GM19397 (cell line): ENCODE measurements at regions not wholly inside any gene's neighbourhood (a gene's known extent, or its start where the extent isn't known, plus 50 kb on each side); places are given as distances from the start of the nearest gene placed in this dataset.
"Not testable (repeated sequence)": the region's sequence is repeated elsewhere in the genome, so short reads cannot be mapped to it uniquely, and the experiment has no call there.

Source experiments
- ATAC-seq: cut with Tn5 transposase; IDR thresholded peaks from one replicate; pipeline ENCODE4 v1.9.1; 2021; ENCODE audit warnings: mild to moderate bottlenecking, moderate library complexity; ENCODE audit not compliant: unreplicated experiment

DNA sequence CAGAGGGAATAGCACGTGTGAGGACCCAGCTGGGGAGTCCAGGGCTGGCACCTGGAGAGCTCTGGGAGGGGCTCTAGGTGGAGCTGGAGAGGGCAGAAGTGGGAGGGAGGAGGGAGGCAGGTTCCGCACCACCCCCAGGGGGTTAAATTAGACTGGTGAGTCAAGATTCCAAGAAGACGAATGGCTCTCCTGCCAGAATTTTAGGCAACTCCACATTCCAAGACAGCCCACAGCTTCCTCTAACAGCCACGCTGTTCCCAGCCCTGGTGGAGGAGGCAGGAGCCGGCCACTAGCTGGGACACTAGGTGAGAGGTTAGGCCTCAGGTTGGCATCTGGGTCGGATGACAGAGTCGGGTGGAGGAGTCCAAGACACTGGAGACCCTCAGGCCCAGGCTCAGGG, 60.2 kb downstream of the TFAP2C start:
- no peak for ATAC-seq

DNA sequence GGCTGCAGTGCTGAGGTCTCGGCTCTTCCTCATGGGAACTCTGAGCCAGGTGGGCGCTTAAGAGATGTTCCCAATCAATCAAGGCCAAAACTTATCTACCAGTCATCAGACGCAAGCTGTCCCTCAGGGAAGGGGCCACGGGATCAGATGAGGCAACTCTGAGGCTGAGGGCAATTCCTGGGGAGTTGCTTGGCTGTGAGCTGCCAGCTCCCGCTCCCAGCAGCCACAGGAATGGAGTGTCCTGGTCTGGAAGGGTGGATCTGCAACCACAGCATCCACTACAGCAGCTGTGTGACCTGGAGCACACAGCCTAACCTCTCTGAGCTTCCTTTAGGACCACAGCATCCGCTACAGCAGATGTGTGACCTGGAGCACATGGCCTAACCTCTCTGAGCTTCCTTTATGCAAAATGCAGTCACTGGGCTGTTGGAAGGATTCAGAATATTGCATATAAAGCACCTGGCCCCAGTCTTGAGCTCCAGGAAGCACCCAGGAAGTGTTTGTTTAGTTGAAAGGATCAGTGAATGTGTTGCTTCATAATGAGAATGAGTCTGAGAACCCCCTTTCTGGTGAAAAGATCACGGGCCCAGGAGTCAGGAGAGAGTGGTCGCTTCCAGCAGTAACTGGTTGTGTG, 60.9 kb downstream of the TFAP2C start:
- no peak for ATAC-seq

DNA sequence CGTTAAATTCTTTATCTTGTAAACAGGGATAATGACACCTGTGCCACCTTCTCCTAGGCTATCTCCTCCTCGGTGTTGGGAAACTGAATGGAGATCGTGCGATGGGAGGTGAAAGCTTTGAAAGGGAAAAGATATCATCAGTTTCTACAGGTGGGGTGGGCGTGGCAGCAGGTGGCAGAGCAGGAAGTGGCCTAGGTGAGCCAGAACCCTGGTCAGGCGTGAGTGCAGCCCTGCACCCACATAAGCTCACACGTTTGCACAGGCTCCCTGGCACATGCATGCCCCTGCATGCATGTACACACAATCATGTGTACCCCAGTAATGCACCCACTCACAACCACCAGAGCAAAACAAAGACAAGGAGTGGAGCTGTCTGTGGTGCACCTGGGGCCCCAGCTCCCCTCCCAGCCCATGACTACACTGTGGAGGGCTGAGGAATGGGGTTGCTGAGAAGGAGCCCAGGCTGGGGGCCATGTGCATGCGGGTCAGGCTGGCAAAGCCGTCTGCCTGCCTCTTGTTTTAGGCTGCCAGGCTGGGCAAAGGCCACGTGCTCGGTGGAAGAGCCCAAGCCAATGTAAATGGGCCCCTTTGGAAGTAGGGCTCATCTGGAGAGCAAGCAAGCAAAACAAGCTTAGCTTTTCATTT, 61.5 kb downstream of the TFAP2C start:
- ATAC-seq = no peak

DNA sequence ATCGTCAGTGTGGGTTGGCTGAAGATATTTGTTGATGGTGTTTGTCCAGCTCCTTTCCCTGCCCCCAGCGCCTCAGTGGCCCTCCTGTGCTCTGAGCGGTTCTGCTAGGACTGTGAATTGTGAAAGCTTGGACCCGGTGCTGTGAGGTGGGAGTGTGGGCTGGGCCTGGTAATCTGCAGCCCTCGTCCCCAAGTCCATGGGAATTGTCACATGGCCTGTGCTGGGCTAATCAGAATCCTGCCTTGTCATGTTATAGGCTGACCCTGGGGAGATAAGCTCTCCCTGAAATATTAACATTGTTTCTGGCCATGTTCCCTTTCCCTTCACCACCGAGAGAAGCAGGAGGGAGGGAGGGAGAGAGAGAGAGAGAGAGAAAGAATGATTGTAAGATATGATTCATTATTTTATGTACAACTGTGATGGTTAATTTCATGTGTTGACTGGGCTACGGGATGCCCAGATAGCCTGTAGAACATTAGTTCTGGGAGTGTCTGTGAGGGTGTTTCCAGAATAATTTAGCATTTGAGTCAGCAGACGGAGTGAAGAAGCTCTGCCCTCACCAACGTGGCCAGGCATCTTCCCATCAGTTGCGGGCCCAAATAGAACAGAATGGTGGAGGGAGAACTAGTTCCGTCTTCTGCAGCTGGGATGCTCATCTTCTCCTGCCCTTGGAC, 62.4 kb downstream of the TFAP2C start:
- no peak for ATAC-seq

DNA sequence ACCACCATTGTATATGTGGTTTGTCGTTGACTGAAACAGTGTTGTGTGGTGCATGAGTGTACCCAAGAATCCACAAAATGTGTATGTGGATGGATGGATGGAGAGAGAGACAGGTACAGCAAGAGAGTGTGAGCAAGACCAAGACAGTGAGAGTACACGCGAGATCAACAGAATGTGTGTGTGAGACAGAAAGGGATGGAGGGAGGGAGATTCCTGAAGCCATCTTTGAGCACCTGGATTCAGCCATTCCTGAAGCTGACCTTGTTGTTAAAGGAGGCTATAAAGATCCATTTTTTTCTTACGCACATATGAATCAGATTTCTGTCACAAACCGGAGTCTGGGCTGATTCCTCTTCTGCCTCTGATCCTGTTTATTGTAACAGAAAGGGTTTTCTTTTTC, 64.1 kb downstream of the TFAP2C start:
- no peak for ATAC-seq

DNA sequence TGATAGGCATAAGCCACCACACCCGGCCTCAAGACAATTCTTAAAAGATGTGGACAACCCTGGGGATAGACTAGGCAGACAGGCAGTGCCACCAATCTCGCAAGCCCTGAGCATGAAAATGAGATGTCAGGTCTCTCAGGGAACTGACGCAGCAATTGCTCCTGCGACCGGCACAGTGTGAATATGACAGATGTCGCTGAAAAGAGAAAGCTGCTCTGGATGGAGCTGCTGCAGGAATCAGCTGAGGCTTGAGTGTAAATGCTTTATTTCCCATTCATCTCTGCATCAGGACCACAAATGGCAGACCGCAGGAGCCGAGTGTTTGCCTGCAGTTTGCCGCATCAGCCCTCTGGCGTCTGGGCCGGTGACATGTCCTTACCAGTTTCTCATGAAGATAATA, 68.4 kb downstream of the TFAP2C start:
- no peak for ATAC-seq

DNA sequence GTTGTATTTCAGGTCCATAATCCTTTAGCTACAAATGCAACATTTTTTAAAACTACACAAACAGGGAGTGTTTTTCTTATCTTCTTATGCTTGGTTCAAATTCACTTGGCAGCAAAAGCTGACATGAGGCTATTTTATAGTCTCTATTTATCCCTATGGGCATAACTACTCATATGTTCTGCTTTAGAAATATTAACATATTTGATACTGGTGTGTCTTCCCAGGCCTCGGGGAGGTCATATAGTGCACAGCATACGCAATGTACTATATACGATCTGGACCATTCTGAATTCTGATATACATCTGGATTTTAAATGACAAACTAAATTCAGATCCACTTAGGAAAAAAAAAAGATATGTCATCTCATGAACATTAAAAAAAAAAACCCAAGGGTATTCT, 69.2 kb downstream of the TFAP2C start:
- ATAC-seq = no peak

DNA sequence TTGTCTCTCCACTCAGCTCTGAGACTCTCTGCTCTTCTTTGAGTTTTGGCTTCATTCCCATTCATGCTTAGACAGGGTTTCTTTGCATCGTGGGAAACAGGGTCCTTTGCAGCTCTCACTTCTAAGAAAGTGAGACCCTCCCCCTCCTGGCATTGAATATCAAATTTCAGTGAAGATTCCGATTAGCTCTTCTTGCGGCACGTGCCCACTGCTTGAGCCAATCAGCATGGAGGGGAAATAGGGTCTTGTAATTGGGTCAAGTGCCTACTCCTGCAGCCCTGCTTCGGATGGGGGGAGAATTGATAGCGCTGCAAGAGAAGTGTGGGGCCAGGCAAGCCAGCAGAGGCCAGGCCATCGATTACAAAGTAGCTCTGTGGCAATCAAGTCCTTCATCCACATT, 69.6 kb downstream of the TFAP2C start:
- ATAC-seq = no peak

DNA sequence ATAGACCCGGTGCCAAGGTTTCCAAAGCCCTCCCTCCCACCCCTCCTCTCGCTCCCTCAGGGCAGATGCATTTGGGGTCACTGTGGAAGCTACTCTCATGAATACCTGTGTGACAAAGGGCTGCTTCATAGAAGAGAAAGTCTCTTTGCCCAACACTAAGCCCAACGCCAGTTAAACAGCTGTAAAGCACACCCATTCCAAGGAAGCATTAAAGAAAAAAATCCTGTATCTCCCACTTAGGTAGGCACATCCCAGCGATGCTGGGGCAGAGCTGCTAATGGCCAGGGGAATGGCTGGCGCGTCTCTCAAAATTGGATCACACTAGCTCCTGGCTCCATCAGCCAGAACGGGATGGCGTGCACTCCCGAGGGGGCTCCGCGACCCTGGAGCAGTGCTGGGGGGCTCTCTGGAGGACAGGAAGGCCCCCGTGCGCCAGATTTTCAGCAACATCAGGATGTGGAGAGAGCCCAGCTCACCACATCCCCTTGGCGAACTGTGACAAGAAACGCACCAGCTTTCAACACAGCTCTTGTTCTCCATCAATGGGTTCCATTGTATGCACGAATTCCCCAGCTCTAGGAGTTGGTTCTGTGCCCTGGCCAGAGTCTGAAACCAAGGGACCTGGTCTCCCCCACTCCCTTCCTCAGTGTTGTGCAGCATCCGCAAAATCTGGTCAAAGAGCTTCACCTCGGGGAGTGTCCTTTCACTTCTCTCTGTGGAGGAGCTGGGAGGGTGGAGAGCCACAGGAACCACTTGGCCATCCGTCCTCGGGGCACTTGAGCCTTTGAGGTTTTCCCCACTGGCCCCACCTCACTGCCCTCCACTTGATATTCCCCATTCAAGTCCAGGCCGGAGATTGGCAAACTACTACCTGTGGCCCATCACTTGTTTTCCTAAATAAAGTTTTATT, 74.1 kb downstream of the TFAP2C start:
- ATAC-seq = no peak

DNA sequence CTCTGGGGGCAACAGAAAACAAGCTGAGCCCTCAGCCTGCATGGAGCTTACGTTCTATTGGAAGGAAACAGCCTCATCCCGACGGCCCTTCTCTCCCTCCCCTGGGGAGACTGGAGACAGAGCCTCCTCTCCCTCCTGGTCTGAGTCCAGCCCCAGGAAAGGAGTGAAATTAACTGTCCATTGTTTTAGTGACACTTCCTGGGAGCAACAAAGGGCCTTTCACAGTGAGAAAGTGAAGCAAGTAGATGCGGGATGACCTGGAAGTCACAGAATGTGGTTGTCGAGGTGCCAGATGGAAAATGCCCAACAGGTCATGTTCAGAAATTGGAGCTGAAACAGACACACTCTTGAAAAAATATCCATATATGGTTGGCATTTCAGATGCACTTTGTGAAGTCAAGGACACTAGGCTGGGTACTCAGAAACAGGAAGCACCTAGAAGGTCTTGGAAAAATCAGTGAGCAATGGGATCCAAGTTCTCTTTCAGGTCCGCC, 77.8 kb downstream of the TFAP2C start:
- ATAC-seq = no peak

DNA sequence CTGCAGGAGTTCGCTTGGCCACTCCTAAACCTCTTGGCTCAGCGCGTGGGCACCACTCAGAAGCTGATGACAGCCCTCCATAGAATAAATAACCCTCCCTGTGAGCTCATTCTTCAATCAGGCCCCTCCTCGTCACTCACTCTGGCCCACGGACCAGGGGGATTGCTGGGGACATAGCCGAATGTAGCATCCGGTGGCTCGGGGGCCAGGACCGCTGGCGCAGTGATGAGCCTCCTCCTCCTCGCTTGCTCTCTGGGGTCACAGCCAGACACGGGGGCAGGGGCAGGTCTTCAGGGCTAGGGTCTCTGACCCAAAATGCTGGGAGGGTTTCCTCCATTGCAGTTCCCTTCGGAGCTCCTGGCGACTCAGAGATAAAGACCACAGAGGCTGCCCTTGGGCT, 79.9 kb downstream of the TFAP2C start:
- ATAC-seq = no peak

DNA sequence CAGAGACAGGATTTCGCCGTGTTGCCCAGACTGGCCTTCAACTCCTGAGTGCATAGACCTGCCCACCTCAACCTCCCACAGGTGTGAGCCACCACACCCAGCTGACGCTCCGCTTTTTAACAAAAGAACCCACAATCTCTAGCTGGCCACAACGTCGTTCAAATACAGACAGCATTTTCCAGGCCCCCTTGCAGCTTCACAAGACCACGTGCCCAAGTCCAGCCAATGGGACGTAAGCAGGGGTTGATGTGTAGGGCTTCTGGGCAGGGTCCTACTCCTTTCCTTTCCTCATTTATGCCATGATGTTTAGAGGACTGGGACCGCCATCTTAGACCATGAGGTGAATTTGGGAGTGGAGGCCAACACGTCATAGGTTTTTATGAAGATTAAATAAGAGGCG, 81.0 kb downstream of the TFAP2C start:
- no peak for ATAC-seq

DNA sequence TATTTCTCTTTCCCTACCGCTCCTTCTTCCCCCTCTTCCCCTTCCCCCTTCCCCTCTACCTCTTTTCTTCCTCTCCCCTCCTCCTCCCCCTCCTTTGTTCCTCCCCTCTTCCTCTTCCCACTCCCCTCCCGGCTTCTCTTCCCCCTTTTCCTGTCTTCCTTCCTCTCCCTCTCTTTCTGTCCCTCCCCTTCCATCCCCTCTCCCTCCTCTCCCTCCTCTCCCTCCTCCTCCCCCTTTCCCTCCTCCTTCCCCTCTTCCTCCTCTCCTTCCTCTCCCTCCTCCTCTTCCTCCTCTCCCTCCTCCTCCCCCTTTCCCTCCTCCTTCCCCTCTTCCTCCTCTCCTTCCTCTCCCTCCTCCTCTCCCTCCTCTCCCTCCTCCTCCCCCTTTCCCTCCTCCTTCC, 81.5 kb downstream of the TFAP2C start:
- not testable (repeated sequence) for ATAC-seq

DNA sequence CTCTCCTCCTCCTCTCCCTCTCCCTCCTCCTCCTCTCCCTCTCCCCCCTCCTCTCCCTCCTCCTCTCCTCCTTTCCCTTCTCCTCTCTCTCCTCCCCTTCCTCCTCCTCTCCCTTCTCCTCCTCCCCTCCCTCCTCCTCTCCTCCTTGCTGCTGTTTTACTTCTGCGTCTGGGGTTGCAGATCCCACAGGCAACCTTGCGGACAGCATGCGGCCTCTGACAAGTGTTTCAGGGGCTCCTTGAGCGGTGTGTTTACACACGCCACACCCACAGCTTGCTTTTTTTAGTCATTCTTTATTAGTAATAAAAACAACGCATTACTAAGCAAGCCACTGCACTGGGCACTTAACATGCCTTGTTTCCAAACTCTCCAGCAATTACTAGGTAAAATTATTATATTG, 81.9 kb downstream of the TFAP2C start:
- no peak for ATAC-seq

DNA sequence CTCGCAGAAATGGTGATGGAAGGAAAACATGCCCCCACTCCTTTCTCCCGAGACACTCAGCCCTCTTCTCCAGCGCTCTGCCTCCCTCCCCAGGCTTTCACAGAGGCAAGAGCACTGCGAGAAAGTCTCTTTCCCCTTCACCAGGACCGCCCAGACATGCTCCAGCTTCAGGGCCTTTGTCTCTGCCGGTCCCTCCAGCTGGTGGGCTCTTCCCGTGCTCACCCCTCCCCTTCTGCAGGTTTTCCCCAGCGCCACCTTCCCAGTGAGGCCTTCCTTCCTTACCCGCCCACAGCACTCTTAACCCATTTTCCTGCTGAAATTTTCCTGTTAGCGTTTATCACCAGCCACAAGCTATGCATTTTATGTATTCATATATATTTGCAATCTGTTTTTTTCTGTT, 86.2 kb downstream of the TFAP2C start:
- ATAC-seq = no peak

DNA sequence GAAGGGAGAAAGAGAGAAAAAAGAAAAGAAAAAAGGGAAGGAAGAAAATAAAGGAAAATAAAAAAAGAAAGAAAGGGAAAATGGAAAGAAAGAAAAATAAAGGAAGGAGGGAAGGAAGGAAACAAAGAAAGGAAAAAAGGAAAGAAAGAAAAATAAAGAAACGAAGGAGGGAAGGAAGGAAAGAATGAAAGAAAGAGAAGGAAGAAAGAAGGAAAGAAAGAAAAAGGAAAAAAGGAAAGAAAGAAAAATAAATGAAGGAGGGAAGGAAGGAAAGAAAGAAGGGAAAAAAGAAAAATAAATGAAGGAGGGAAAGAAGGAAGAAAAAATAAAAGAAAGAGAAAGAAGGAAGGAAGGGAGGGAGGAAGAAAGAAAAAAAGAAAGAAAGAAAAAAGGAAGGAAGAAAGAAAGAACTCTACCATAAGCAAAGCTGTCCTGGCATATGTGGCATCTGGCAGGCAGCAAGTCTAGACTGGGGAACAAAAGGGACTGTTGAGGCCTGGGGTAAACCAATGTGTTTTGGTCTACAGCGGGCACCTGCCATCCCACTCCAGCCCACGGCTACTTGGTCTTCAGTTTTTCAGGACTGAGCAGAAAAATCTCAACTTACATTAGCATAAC, 86.9 kb downstream of the TFAP2C start:
- ATAC-seq = no peak

DNA sequence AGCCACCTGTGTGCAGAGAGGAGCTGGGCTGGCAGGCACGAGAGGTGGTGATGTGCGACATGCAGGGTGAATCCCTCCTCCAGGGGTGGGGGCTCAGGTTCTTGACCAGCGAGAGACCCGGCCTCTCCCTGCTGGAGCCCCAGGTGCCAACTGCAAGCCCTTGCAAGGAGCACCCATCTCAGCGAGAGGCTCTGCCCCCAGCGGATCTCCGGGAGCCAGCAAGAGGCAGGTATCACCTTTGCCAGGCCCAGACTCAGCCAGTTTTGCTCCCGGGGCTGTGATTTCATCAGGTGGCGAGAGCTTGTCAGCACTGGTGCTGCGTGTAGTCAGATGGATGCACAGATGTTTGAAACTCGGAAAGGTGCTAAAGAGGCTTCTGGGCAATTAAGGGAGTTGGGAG, 87.7 kb downstream of the TFAP2C start:
- no peak for ATAC-seq

DNA sequence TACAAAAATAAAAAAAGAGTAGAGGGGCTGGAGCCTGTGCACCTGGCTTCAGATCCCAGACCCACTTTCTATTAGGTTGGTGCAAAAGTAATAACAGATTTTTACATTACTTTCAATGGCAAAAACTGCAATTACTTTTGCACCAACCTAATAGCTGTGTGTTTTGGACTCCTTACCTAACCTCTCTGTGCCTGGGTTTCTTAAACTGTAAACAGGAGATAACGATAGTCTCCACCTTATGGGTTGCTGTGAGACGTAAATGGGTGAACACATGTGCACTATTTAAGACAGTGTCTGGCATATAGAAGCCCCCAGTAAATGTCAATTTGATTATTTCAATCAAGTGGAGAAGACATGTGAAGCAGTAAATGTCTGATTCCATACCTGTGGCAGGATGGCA, 89.7 kb downstream of the TFAP2C start:
- ATAC-seq = no peak

DNA sequence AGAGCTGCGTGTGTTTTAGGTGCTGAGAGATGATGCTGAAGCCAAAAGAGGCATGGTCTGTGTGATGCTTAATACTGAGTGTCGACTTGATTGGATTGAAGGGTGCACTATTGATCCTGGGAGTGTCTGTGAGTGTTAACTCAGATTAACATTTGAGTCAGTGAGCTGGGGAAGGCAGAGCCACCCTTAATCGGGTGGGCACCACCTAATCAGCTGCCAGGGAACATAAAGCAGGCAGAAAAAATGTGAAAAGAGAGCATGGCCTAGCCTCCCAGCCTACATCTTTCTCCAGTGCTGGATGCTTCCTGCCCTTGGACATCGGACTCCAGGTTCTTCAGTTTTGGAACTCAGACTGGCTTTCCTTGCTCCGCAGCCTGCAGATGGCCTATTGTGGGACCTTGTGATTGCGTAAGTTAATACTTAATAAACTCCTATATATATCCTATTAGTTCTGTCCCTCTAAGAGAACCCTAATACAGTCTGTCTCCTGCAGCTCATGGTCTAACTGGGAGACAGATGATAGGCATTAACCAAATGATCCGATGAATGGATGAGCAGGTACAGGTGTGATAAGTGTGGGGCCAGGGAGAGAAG, 91.6 kb downstream of the TFAP2C start:
- ATAC-seq = no peak

DNA sequence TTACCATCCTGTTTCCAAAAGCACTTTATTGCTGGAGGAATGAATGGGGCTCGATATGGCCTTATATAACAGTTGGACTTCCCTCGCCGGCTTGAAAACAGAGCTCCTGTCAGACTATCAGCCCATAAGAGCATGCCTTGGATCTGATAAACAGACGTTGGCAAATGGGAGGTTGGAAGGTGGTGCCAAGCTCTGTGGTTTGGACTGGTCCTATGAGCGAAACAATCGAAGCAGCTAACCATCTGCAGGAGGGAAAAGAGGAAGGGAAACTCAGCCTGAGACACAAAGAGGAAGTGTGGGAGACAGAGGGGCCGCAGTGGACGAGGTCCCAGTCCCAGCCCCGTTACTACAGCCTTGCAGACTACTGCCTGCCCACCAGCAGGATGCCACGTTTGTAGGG, 92.9 kb downstream of the TFAP2C start:
- no peak for ATAC-seq

DNA sequence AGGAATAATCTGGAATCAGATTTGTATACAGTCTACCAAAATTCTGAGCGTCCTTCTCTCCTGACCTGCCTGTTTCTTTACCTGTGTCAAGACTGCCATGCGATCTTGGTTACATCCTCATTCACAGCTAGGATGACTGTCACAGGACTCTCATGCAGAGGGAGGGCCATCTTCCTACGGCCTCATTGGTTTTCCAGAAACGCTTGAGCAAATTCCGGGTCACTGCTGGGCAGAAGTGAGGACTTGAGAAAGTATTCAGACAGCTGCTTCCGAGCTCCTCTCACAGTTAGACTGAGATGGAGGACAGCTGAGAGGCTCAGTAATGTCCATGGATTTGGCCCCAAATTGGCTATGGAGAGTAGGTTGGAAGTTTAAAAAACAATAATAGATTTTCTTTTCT, 94.2 kb downstream of the TFAP2C start:
- ATAC-seq = no peak
